ENCODE measurements at regions not wholly inside any gene's neighbourhood (a gene's known extent, or its start where the extent isn't known, plus 50 kb on each side); places are given as distances from the start of the nearest gene placed in this dataset.

DNA sequence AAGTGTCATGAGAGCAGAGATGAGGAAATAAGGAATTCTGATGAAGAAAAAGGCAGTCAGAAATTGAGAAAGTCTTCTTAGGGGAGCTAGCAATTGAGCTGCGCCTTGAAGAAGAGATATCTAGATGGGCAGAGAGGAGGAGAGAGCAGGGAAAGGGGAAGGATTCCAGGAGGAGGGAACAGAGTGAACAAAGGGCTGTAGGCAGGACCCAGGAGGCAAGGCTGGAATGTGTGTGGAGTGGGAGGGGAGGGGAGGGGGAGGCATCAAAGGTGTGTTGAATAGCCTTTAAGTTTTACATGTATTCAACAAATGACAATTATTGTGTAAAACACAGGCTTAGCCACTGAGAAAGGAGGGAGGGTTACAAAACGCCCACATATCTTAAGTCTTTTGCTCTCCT lies 164.5 kb downstream of the TDRD15 start:
- DNase-seq: no peak

DNA sequence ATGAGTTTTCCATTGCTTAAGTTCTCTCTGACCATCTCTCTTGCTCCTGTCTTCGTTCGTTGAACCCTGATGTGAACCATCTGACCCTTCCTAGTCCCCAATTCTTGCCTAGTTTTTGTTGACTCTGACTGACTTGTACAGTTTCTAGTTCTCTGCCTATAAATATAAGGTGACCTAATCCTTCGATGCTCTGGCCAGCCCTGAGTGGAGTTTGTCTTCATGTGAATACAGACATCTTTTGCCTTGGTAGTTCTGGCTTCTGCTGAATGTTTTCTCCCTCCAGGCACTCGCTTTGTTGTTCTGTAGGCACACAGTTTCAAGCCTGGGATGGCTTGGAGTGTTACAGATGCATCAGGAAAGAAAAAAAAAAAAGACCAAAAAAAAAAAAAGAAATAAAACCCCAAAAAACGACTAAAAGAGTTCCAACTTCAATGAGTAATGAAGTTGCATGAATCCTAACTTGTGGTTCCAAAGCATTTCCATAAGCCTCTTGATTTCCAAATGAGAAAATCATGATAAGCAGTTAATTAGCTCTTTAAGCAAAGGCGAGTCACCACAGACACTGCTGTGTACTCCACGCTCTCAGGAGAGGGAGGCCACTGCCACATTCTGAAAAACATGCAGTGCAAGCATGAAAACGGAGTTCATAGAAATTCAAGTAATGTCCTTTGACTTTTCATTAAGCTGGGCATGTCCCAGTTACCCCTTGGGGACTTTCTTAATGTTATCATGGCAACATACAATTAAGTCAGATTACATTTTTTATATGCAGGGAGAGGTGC lies 165.2 kb downstream of the TDRD15 start:
- no peak for DNase-seq

DNA sequence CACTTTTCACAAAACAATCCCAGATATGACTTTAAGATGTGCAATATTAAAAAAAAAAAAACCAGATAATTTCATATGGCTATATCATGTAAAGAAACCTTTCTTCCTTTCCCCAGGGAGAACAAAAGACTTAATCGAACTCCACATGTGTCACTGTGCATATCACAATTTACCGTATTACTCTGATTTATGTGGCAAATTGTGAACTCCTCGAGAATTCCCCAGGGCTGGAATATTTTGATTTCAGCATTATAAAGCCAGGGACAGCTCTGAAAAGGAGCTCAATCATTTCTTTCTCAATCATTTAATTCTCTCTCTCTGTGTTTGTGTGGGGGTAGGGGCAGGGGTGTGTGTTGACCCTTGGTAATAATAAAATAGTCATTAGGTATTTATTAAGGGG lies 165.8 kb downstream of the TDRD15 start:
- no peak for DNase-seq

DNA sequence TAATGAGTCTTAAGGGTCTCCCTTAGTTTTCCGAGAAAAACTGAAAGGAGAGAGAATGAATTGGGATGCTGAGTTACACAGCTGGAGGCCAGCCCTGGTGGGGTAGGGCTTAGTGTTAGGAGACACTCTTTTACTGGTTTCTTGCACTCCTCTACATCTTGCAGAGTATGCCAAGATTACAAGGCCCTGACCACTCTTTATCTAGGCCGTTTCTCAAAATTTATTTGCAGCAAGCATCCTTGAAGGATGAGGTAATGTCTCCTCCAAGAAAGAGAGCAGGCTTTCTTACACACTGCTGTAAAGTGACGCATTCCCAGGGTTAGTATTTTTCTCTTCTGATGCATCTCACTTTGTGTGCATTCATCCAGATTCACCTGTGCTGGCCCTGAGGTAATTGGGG lies 166.2 kb downstream of the TDRD15 start:
- no peak for DNase-seq

DNA sequence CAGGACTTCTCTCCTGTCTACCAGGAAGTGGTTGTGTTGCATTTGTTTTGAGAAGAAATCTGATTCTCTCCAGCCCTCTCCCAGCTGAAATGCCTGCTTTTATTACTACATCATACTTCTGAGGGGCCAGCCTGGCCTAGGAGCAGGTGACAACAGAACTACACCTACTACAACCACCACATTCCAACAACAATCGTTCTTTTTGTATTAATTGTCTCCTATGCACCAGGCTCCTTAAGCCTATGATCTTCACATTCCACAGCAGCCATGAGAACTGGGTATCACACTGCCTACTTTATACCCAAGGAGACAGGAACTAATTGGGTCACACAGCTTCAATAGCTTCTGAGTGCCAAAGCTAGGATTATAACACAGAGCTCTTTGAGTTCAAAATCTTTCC lies 167.7 kb downstream of the TDRD15 start:
- DNase-seq: no peak

DNA sequence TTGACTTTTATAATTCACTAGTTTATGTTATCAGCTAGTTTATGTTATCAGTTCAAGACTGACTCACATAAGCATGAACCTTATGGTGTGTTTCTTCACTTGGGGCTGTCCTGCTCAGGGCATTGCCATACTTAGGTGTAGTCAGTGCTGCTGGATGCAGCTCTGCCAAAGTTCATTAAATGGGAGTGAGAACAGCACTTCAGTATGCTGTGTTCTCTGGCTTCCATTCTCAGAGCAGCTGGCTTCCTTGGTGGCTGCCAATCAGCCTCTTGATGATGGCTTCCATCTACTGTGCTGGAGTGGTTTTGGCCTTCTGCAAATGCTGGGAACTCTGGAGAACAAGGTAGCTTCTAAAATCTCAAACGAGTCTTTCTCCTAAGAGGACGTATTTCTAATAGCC lies 170.7 kb downstream of the TDRD15 start:
- no peak for DNase-seq

DNA sequence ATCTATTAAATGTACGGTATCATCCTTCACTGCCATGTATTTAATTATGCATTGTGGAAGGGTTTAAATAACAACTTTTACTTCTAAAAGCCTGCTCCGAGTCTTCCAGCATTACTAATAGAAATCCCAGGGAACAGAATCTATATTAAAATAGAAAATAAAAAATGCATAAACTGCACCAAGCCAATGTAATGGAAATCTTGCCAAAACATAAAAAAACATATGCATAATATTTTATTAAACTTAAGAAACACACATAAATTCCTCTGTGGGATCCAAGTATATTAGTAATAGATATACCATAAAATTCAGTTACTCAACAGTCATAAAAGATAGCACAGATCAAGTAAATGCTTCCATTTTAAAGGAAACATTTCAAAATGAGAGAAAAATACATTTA lies 175.6 kb downstream of the TDRD15 start:
- DNase-seq: no peak

DNA sequence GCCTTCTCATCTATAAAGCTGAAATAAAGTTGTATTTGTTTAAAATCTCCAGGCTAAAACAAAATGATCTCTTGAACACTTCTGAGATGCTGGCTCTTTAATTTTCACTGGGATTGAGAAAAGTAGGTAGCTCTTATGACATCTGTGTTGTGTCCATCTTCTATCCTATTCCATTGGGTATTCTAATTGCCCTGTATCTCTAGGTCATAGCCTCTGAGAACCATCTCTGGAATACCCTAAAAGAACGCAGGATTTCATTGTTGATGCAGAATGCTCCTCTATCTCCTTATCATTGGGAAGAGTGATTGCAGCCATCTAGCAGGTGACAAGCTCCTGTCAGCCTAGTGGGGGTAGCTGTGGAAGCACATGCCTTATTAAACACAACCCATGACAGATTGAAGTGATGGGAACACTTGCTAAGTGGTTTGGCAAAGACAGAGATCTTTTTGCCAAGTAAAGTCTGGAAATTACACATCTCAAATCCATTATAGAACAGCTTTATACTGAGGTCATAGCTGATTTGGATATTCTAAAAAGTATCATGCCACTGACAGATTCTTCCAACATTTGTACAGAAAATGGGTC lies 178.2 kb downstream of the TDRD15 start:
- DNase-seq: no peak

DNA sequence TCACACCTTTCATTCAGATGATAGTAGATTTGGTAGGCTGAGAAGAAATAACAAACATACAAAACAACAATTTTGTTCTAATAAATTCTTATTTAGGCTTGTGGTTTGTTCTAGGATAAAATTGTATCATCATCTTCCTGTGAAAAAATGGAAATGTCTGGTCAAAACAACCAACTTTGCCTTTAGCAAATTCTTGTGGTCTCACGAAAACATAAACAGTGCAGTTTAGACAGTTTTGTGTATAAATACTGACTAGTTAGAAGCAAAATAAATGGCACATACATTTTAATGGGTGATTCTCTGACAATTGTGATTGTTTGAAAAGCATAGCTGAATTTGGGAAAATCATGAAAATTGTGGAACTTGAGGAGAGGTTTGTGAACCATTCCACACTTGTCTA lies 180.1 kb downstream of the TDRD15 start:
- no peak for DNase-seq

DNA sequence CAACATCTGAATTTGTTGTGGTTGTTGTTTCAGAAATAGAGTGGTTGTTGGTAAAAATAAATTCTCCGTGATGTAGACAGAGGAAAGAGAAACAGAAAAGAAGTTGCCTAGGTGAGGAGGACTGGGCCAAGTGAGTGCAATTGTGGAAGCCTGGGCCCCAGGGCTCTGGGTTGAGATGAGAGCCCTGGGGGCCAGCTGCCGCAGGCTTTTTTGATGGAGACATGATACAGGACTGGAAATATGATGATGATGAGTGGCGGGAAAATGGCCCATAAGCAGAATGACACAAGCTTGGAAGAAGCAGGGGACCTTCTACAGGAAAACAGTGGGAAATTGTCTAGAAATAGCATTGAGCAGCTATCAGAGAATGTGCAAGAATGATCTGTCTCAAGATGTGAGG lies 181.8 kb downstream of the TDRD15 start:
- DNase-seq: no peak

DNA sequence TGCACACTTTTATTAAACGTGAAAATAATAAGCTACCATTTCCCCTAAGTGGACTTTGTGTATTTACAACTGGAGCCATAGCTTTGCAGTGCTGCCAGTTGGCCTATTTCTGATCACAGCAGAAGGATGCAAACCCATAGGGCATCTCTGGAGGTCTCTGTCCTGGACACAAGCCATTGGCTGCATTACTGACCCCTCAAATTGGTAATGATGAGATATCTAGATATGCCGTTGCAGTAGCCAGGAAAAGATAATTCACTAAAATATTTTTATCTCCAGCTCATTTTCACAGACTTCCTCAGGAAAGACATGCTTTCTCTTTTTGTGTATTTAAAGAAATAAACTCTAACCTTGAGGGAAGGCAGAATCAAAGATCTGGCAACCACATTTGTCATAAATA lies 182.5 kb downstream of the TDRD15 start:
- DNase-seq: no peak

DNA sequence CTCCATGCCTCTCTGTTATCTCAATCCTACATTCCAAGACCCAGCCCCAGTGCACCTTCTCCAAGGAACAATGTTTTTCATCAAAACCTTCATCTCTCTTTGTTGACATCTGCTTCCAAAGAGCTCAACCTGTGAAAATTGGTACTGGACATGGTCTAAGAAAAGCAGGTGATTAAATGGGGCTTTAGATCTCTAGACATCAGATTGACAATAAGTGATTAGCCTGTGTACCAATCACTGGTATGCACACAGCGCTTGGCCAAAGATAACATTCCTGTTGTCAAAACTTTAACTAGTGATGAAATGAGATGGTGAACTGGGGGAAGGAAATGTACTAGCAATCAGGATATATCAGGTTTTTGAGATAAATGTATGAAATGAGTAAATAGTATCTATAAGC lies 183.3 kb downstream of the TDRD15 start:
- DNase-seq: no peak

DNA sequence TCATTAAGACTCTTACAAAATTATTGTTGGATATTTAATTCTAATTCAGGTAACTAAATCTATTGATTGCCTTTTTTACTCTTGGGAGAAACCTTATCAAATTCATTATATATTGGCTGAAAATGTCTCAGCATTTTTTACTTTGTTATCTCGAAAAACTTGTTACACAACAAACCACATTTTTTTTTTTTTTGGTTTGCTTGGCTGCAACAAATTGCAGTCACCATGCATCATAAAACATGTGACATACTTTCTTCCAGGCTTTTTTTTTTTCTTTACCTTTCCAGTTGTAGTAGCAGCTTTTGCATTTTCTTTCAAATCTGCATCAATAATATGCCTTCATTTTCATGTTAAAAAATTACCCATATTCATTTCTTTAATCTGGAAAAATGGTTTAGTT lies 186.7 kb downstream of the TDRD15 start:
- no peak for DNase-seq

DNA sequence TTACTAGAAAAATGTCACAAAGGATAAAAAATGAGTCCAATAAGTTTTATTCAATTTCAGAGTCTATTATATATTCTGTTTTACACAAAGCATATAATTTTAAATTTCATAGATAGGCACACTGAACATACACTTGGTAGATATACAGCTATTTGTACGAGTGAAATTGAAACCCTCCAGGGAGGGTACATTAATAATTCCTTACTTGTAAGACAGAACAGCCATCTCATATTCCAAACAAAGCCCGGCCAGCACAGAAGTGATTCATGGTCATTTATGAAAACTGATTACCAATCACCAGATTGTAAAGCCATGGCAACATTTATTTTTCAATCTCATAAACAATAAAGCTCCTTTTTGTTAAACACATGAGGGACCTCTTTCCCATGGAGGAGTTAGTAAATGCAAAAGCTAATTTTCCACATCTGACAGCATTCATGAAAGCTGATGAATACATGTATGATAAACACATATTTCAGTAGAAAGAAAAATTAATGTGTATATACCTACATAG lies 190.6 kb downstream of the TDRD15 start:
- DNase-seq: no peak

DNA sequence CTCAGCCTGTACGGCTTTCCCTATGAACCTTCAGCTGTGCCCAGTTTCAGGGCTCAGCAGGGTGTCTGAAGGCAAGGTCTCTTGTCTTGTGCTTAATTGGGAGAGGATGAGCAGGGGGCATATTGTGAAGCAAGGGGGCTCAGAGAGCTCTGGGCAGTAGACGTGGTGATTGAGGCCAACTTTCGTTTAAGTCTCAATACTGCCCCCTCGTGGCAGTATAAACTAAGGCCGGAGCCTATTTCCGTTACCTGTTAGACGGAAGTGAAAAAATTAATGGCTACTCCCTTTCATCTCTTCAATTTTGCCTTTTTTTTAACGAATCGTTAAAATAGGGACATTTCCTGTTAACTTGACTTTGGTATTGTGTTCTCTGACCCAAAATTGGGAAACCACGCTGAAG lies 193.4 kb downstream of the TDRD15 start:
- peak; percentile 42 for DNase-seq

DNA sequence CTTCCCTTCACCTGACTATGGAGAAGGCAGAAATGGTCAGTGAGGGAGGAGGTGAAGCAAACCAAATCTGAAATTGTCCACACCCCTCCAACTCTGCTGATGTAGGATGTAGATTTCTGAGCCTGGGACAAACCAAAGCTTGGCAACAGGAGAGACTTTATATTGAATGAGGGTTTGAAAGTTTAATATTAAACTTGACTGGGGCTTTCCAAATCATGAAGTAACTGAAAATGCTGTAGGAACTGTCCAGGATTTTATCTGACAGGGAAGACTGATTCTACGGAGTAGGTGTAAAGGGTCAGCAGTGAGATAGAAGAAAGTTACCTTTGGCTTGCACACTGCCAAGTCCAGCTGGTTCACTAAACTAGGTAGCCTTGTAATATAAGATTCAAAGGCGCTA lies 194.5 kb downstream of the TDRD15 start:
- no peak for DNase-seq

DNA sequence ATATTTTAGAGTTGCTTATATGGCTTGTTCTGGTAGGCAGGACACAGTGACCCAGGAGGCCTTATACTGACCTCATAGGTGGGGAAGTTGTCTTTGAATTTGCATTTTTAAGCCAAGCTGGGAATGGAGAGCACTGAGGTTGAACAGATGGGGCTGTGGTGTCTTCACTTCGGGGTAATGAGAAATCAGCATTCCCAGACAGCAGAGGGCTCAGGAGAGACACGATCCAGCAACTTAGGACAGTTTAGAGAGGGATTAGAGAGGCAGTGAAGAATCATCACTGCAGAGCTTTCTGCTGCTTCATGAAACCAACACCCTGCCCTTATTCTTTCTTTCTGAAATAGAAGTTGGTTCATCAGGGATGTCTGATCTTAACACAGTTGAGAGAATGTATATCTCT lies 202.4 kb downstream of the TDRD15 start:
- no peak for DNase-seq

DNA sequence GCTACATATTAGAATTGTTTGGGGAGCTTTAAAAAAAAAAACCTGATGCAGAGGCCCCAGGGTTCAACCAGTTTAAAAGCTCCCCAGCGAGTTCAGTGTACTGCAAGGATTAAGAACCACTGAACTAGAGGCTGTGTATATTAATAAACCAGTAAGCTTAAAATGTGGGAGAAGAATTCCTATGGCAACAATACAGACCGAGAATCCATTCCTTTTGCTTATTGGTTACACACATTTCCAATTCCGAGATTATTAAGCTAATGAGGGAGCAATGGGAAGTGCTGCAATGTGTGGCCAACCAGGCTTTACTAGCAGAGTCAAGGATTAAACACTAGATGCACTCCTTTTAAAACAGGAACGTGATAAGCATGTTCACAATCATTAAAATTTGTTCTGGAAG lies 204.4 kb downstream of the TDRD15 start:
- DNase-seq: no peak

DNA sequence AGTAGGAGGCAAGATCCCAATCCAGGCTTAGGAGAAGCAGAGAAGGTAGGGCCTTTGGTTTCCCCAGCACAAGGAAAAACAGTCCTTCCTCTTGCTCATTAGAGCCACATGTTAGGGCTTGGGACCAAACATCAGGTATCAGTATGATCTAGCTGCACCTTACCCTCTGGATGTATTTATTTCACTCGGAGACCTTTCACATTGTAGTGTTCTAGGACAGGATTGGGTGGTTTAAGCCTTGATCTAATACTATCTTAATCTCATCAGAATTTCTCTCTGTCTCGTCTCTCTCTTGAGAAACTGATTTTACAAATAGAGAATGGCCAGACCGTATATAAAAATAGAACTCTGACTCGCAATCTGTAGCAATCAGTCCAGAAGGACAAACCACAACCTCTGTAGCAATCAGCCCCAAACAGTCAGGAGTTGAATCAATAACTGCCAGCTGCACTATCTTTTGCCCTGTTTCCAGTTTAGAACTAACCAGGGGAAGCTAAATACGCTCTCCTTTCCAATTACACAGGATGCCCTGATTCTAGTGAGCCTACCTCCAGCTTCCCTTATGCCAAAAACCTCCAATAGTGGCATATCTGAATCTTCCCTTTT lies 207.1 kb downstream of the TDRD15 start:
- no peak for DNase-seq

DNA sequence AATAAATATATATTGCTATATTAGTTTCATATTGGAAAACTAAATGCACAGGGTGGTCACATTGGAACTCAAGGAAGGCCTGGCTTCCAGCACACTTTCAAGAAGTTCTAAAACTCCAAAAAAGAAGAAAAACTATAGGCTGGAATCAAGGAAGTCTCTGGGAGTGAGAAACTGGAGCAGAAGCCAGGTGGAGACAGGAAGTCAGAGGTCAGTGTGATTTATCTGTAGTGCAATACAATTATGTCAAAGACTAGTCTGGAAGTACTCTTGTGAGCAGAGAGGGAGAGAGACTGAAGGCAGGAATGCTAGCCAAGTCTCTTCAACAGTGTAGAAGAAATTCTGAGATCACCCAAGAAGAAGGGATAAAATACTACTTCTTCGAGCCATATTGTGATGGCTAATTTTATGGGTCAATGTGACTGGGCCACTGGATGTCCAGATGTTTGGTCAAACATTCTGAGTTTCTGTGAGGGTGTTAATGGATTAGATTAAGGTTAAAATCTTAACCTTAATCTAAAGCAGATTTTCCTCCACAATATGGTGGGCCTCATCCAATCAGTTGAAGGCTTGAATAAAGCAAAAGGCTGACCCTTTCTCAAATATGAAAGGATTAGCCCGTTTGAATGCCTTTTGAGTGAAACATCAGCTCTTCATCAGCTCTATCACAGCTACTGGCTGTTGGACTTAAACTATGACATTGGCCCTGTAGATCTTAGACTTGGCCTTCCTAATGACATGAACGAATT lies 208.0 kb downstream of the TDRD15 start:
- DNase-seq: no peak

DNA sequence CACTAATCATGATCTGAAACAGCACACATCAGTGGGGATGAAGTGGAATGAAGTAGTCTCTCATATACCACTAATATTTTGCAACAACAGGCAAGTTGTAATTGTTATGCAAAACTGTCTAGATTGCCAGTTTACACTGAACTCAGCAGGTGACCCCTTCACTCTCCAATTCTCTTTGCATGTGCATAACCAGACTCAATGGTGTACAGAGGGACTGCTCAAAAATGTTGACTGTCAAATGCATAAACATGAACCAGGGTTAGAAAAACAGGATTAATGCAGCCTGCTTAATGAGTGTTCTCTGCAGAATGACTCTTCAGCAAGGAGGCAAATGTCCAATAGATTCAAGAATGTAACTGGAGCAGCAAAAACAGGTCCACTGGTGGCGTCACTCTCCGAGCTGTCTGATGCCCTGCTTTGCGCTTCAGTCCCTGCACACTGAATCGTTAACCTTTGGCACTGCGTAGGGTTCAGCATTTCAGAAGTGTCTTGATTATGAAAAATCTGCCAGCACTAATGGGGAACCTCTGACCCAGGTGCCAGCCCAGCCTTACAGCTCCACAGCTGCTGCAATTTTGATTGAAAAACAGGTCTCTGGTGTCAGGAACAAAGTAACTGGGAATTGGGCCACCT lies 209.3 kb downstream of the TDRD15 start:
- DNase-seq: no peak

DNA sequence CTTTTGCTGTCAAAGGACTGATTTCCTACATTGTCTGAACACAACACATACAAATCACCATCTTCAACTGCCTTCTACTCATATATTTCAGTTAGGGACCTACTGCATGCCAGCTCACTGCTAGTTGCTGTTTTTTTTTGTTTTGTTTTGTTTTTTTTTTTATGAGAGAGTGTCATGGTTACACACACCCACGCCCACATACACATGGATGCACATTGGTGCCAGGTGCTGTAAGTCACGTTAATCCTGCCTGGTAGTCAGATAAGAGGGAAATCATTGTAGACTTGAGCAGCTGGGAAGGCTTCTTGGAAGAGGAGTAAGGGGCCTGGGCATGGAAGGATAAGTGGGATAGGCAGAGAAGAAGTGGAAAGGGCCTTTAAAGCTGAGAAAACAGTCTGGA lies 209.9 kb downstream of the TDRD15 start:
- no peak for DNase-seq

DNA sequence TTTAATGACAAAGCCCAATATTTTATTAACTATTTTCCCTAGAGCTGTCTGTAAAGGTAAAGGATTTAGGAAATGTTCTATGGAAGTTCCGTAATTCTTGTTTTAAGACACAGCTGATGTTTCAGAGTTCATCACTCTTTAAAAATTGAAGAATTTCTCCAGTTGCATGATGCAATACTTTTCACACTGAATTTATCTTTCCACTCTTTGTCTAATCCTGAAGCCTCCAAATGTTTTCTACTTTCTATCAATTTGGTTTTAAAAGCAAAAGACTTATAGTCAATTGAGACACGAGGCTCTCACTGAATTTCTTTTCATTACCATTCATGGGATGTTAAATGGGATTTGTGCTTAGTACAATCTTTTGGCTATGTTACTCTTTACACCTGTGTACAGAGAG lies 223.2 kb downstream of the TDRD15 start:
- DNase-seq: no peak
